ENCODE measurements at regions not wholly inside any gene's neighbourhood (a gene's known extent, or its start where the extent isn't known, plus 50 kb on each side); places are given as distances from the start of the nearest gene placed in this dataset.

GRCh38 chr3:27939521-27939920, 217.4 kb upstream of the EOMES start:
- DNase-seq (ENCODE audit: low read depth in 2 of 2), result no peak

- DNase-seq (ENCODE audit: low read depth in 2 of 2), result no peak
Observed at GRCh38 chr3:27939940-27940339, 217.8 kb upstream of the EOMES start.

GRCh38 chr3:27943106-27943505, 221.0 kb upstream of the EOMES start:
- DNase-seq (ENCODE audit: low read depth in 2 of 2), result no peak

- DNase-seq (ENCODE audit: low read depth in 2 of 2), result no peak
Observed at GRCh38 chr3:27945229-27945628, 223.1 kb upstream of the EOMES start.

GRCh38 chr3:27960133-27960532, 238.0 kb upstream of the EOMES start:
- no peak for DNase-seq (ENCODE audit: low read depth in 2 of 2)

- DNase-seq (ENCODE audit: low read depth in 2 of 2), result no peak
Observed at GRCh38 chr3:27963519-27963918, 241.4 kb upstream of the EOMES start.

GRCh38 chr3:27971600-27971999, 249.5 kb upstream of the EOMES start:
- DNase-seq (ENCODE audit: low read depth in 2 of 2), result no peak

GRCh38 chr3:27976933-27977332, 254.8 kb upstream of the EOMES start:
- DNase-seq (ENCODE audit: low read depth in 2 of 2), result no peak

- no peak for DNase-seq (ENCODE audit: low read depth in 2 of 2)
Observed at GRCh38 chr3:27978440-27978839, 256.3 kb upstream of the EOMES start.

GRCh38 chr3:27985369-27986035, 255.9 kb upstream of the CMC1 start:
- DNase-seq (ENCODE audit: low read depth in 2 of 2), result no peak

GRCh38 chr3:27986234-27986879, 255.1 kb upstream of the CMC1 start:
- DNase-seq (ENCODE audit: low read depth in 2 of 2), result no peak

GRCh38 chr3:27990324-27990723, 251.1 kb upstream of the CMC1 start:
- DNase-seq (ENCODE audit: low read depth in 2 of 2), result no peak

GRCh38 chr3:27990837-27991236, 250.6 kb upstream of the CMC1 start:
- DNase-seq (ENCODE audit: low read depth in 2 of 2), result no peak

- no peak for DNase-seq (ENCODE audit: low read depth in 2 of 2)
Observed at GRCh38 chr3:27993051-27993450, 248.4 kb upstream of the CMC1 start.

- DNase-seq (ENCODE audit: low read depth in 2 of 2), result no peak
Observed at GRCh38 chr3:28000608-28001007, 240.8 kb upstream of the CMC1 start.

GRCh38 chr3:28008235-28008634, 233.2 kb upstream of the CMC1 start:
- DNase-seq (ENCODE audit: low read depth in 2 of 2), result no peak

- no peak for DNase-seq (ENCODE audit: low read depth in 2 of 2)
Observed at GRCh38 chr3:28012830-28013229, 228.6 kb upstream of the CMC1 start.

GRCh38 chr3:28013864-28014473, 227.4 kb upstream of the CMC1 start:
- DNase-seq (ENCODE audit: low read depth in 2 of 2), result no peak

GRCh38 chr3:28018925-28019718, 222.3 kb upstream of the CMC1 start:
- DNase-seq (ENCODE audit: low read depth in 2 of 2), result no peak

- no peak for DNase-seq (ENCODE audit: low read depth in 2 of 2)
Observed at GRCh38 chr3:28019740-28020139, 221.7 kb upstream of the CMC1 start.

- no peak for DNase-seq (ENCODE audit: low read depth in 2 of 2)
Observed at GRCh38 chr3:28022916-28023315, 218.5 kb upstream of the CMC1 start.

- DNase-seq (ENCODE audit: low read depth in 2 of 2), result no peak
Observed at GRCh38 chr3:28028554-28028953, 212.9 kb upstream of the CMC1 start.

Measured in stimulated activated CD4-positive, alpha-beta T cell treated with anti-CD3 and anti-CD28 coated beads, Interleukin-1b, Interleukin-23, amount 100 ng/mL, for 1 hour (primary cell).